ENCODE measurements at regions not wholly inside any gene's neighbourhood (a gene's known extent, or its start where the extent isn't known, plus 50 kb on each side); places are given as distances from the start of the nearest gene placed in this dataset.
A peak's percentile ranks its signal among the peaks of the same experiment; 100 is the strongest.

DNA sequence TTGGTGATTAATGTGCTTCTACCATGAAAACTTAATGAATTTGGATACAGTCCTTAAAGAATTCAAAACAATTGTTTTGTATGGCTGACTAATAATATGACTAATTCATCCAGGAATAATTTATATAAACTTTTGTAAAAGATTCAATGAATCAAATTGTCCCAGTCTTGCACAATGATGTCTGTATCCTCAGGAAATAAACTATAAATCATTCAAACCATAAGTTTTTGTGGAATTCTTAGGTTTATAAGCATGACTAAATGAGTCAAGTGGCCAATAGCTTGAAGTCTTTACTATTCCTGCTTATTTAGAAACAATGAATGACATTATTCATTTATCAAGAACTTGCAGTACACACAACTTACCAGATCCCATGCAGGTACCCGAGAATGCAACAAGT, 935.0 kb upstream of the INTU start:
- Histone ChIP-seq H3K27me3 (ENCODE audit: control insufficient read depth, insufficient read depth, low read length) (no peaks in the 10 kb centered on the region), H3K4me3 (ENCODE audit: insufficient read depth, low read depth, low read length) (no peak overlapping the region), H3K36me3 (replicated peaks; ENCODE audit: control insufficient read depth, insufficient read depth, low read length) (no peaks in the 10 kb centered on the region)
- DNase-seq = no peak

DNA sequence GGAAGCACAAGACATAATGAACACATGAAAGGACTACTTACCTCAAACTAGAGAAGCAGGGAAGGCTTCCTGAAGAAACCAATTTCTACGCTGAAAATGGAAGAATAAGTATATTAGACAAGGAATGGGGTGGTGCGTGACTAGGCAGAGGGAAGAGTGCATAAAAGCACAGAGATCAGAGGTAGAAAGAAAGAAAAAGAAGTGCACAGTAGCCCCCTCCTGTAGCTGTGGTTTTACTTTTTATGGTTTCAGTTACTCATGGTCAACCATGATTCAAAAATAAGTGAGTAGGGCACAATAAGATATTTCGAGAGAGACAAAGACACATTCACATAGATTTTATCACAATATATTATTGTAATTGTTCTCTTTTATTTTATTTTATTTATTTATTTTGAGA, 934.5 kb upstream of the INTU start:
- DNase-seq = no peak
- Histone ChIP-seq H3K27me3 (ENCODE audit: control insufficient read depth, insufficient read depth, low read length) (no peaks in the 10 kb centered on the region), H3K4me3 (ENCODE audit: insufficient read depth, low read depth, low read length) (no peak overlapping the region), H3K36me3 (replicated peaks; ENCODE audit: control insufficient read depth, insufficient read depth, low read length) (no peaks in the 10 kb centered on the region)

DNA sequence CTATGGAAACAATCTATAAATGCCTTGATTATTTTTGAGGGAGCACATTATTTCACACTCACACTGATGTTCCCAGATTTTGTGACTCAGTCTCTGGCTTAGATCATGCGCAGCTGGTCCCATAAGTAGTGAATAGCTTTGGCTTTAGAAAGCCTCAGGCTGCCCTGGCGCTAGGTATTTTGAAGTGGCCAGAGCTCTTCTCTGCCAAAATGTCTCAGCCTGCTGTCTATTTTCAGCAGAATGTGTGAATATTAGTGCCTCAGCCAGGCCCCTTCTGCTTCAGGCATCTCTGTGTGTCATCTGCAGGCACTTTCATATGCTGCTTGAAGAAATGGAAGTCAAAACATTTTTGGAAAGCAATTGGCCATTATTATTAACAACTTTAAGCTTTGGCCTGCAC, 931.0 kb upstream of the INTU start:
- no peaks in the 10 kb centered on the region for H3K27me3 ChIP-seq (ENCODE audit: control insufficient read depth, insufficient read depth, low read length)
- no peak for DNase-seq
- no peak overlapping the region for H3K4me3 ChIP-seq (ENCODE audit: insufficient read depth, low read depth, low read length)
- H3K36me3 ChIP-seq (replicated peaks; ENCODE audit: control insufficient read depth, insufficient read depth, low read length) = no peaks in the 10 kb centered on the region

DNA sequence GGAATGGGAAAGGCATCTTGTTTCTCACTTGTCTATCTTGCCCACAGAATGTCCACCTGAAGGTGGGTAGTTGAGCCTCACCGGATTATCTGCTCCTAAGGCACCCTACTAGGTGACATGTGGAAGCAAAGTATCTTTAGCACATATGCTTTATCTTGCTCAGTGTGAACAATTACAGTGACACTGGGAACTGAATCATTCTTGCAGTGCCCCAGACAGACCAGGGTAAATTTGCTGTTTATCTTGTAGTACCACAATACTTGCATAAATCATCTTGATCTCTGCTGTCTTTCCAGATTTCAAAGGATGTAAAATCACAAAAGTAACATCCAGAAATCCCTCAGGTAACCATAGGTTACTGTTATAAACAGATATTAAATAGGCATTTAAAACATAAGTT, 930.0 kb upstream of the INTU start:
- no peaks in the 10 kb centered on the region for H3K36me3 ChIP-seq (replicated peaks; ENCODE audit: control insufficient read depth, insufficient read depth, low read length)
- DNase-seq = no peak
- H3K27me3 ChIP-seq (ENCODE audit: control insufficient read depth, insufficient read depth, low read length) = no peaks in the 10 kb centered on the region
- no peak overlapping the region for H3K4me3 ChIP-seq (ENCODE audit: insufficient read depth, low read depth, low read length)

- H3K36me3 ChIP-seq (replicated peaks; ENCODE audit: control insufficient read depth, insufficient read depth, low read length) = no peaks in the 10 kb centered on the region
- no peak overlapping the region for H3K4me3 ChIP-seq (ENCODE audit: insufficient read depth, low read depth, low read length)
- no peak for DNase-seq
- H3K27me3 ChIP-seq (ENCODE audit: control insufficient read depth, insufficient read depth, low read length) = no peaks in the 10 kb centered on the region
Measured at GRCh38 chr4:126705266-126705665, 927.5 kb upstream of the INTU start.

GRCh38 chr4:126708716-126709115, 924.0 kb upstream of the INTU start:
- Histone ChIP-seq H3K27me3 (ENCODE audit: control insufficient read depth, insufficient read depth, low read length) (no peaks in the 10 kb centered on the region), H3K4me3 (ENCODE audit: insufficient read depth, low read depth, low read length) (no peak overlapping the region), H3K36me3 (replicated peaks; ENCODE audit: control insufficient read depth, insufficient read depth, low read length) (no peaks in the 10 kb centered on the region)
- no peak for DNase-seq

DNA sequence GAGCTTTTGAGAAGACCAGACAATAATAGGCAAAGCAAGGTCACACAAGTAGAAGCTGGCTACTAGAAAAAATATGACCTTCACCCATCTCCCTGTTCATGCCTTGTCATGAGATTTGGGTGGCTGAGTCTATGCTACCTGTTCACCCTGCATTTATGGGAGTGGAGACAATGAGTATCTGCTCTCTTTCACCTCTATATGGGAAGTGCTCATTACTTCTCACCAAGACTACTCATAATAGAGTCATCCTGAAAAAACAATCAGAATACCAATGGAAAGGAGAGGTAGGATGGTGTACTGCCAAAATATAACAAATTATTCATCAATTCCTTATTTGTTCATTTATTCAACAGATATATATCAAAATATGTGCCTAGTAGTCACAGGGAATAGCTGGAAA, 921.8 kb upstream of the INTU start:
- DNase-seq = no peak
- H3K4me3 ChIP-seq (ENCODE audit: insufficient read depth, low read depth, low read length) = no peak overlapping the region
- no peaks in the 10 kb centered on the region for H3K36me3 ChIP-seq (replicated peaks; ENCODE audit: control insufficient read depth, insufficient read depth, low read length)
- no peaks in the 10 kb centered on the region for H3K27me3 ChIP-seq (ENCODE audit: control insufficient read depth, insufficient read depth, low read length)

- Histone ChIP-seq H3K4me3 (ENCODE audit: insufficient read depth, low read depth, low read length) (no peak overlapping the region), H3K36me3 (replicated peaks; ENCODE audit: control insufficient read depth, insufficient read depth, low read length) (no peaks in the 10 kb centered on the region), H3K27me3 (ENCODE audit: control insufficient read depth, insufficient read depth, low read length) (no peaks in the 10 kb centered on the region)
- peak; percentile 10 for DNase-seq
Measured at GRCh38 chr4:126715067-126715466, 917.7 kb upstream of the INTU start.

DNA sequence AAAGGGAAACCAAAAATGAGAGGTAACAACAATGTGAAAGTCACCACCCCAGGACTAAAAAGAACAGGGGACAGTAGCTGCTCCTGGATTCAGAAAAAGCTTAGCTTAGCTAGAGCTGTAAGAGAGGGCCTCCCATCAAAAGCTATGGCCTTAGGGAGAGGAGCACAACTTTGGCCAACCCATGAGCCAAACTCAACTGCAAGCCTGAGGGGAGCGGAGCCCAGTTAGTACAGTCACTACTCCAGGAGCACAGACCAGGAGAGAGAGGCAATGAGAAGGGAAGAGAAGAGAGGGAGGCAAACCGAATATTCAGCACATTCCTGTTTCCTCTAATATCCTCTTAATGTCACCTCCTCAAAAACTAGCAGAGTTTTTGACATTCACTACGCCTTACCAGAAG, 917.1 kb upstream of the INTU start:
- no peak overlapping the region for H3K4me3 ChIP-seq (ENCODE audit: insufficient read depth, low read depth, low read length)
- no peaks in the 10 kb centered on the region for H3K27me3 ChIP-seq (ENCODE audit: control insufficient read depth, insufficient read depth, low read length)
- DNase-seq = no peak
- no peaks in the 10 kb centered on the region for H3K36me3 ChIP-seq (replicated peaks; ENCODE audit: control insufficient read depth, insufficient read depth, low read length)

- Histone ChIP-seq H3K27me3 (ENCODE audit: control insufficient read depth, insufficient read depth, low read length) (no peaks in the 10 kb centered on the region), H3K4me3 (ENCODE audit: insufficient read depth, low read depth, low read length) (no peak overlapping the region), H3K36me3 (replicated peaks; ENCODE audit: control insufficient read depth, insufficient read depth, low read length) (no peaks in the 10 kb centered on the region)
- DNase-seq = no peak
Measured at GRCh38 chr4:126718136-126718535, 914.6 kb upstream of the INTU start.

GRCh38 chr4:126719852-126720251, 912.9 kb upstream of the INTU start:
- DNase-seq = no peak
- H3K4me3 ChIP-seq (ENCODE audit: insufficient read depth, low read depth, low read length) = no peak overlapping the region
- H3K36me3 ChIP-seq (replicated peaks; ENCODE audit: control insufficient read depth, insufficient read depth, low read length) = no peaks in the 10 kb centered on the region
- no peaks in the 10 kb centered on the region for H3K27me3 ChIP-seq (ENCODE audit: control insufficient read depth, insufficient read depth, low read length)

DNA sequence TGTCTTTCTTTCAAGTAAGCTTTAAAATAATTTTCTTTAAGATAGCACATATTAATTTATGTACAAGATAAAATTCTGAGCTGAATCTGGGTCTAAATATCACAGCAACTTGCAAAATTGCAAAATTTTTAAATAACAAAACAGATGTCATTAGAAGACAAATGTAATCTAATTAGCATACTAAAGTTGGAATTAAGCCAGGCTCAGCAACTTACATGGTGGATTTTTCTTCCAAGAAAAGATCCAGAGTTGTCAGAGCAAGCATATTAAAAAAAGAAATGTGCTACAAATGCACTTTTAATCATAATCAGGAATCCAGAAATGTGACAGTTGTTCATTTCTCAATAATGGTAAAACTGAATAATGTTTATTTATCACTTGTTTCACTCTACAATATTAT, 906.9 kb upstream of the INTU start:
- Histone ChIP-seq H3K4me3 (ENCODE audit: insufficient read depth, low read depth, low read length) (no peak overlapping the region), H3K27me3 (ENCODE audit: control insufficient read depth, insufficient read depth, low read length) (no peaks in the 10 kb centered on the region), H3K36me3 (replicated peaks; ENCODE audit: control insufficient read depth, insufficient read depth, low read length) (no peaks in the 10 kb centered on the region)
- DNase-seq = no peak

DNA sequence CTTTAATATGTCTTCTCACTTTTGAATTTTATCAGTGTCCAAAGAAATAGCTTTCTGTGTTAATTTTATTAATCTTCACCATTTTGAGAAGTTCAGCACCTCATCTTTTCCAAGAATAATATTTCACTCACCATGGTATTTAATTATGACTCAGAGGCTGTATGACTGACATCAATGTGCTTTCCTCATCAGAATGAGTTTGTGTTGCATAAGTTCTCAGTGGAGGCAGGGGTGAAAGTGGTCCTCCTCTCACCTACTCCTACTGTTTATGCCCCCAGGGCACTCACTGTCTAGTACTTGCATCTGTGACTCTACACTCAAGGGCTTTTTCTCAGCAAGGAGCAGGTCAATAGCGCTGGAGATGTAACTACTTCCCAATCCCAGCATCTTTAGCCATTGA, 905.3 kb upstream of the INTU start:
- no peak for DNase-seq
- Histone ChIP-seq H3K27me3 (ENCODE audit: control insufficient read depth, insufficient read depth, low read length) (no peaks in the 10 kb centered on the region), H3K4me3 (ENCODE audit: insufficient read depth, low read depth, low read length) (no peak overlapping the region), H3K36me3 (replicated peaks; ENCODE audit: control insufficient read depth, insufficient read depth, low read length) (no peaks in the 10 kb centered on the region)

DNA sequence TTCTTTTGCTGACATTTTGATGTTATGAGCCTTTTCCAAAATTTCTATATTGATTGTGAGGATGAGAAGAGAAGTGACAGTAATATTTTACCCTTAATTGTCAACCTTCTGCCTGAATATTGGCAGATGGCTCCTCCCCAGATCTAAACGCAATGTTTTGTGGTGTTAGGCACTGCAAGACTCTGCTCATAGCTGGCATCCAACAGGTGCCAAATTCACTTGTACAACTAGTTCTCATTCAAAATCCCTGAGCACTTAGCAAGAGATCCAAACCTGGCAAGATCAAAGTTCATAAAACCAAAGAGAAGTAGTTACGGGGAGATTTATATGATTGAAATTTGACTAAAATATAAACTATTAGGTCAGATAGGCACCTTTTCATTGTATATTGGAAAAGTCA, 901.7 kb upstream of the INTU start:
- no peak for DNase-seq
- no peaks in the 10 kb centered on the region for H3K36me3 ChIP-seq (replicated peaks; ENCODE audit: control insufficient read depth, insufficient read depth, low read length)
- no peaks in the 10 kb centered on the region for H3K27me3 ChIP-seq (ENCODE audit: control insufficient read depth, insufficient read depth, low read length)
- no peak overlapping the region for H3K4me3 ChIP-seq (ENCODE audit: insufficient read depth, low read depth, low read length)

GRCh38 chr4:126733301-126733700, 899.5 kb upstream of the INTU start:
- no peak for DNase-seq
- Histone ChIP-seq H3K4me3 (ENCODE audit: insufficient read depth, low read depth, low read length) (no peak overlapping the region), H3K27me3 (ENCODE audit: control insufficient read depth, insufficient read depth, low read length) (no peaks in the 10 kb centered on the region), H3K36me3 (replicated peaks; ENCODE audit: control insufficient read depth, insufficient read depth, low read length) (no peaks in the 10 kb centered on the region)

DNA sequence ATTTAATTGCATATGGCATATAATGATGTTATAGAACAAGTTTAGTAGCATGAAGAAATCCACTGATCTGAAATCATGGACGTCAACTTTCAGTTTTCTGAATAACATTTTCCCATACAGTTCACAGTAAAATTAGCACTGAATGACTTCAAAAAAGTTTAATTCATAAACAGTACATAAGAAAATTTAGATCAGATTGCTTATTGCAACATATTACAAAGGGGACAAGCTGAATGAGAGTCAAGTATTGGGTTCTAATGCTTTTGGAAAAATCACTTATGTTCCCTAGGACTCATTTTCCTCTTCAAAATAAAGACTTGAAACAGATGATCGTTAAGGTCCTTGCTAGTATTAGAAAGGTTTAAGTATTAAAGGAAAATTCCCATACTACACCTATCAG, 898.3 kb upstream of the INTU start:
- Histone ChIP-seq H3K4me3 (ENCODE audit: insufficient read depth, low read depth, low read length) (no peak overlapping the region), H3K27me3 (ENCODE audit: control insufficient read depth, insufficient read depth, low read length) (no peaks in the 10 kb centered on the region), H3K36me3 (replicated peaks; ENCODE audit: control insufficient read depth, insufficient read depth, low read length) (no peaks in the 10 kb centered on the region)
- no peak for DNase-seq

Data from H7 (cell line).